Activated CD4-positive, alpha-beta T cell treated with anti-CD3 and anti-CD28 coated beads for 36 hours (primary cell): ENCODE measurements at regions not wholly inside any gene's neighbourhood (a gene's known extent, or its start where the extent isn't known, plus 50 kb on each side); places are given as distances from the start of the nearest gene placed in this dataset.

Source experiments
- ATAC-seq: fragments of 200-7000 bp; cut with Tn5 transposase; one replicate; pipeline ENCODE4 v1.10.0; 2021; ENCODE audit warnings: mild to moderate bottlenecking, moderate library complexity
- CTCF ChIA-PET: fragments of 350-600 bp; sonication (Branson Sonifier 250); formaldehyde crosslinking; loops from one replicate; lab custom pipeline; 2021; ENCODE audit warnings: antibody characterized with exemption; lab: Charles Lee
- POLR2A ChIA-PET: fragments of 350-600 bp; sonication (Branson Sonifier 250); formaldehyde crosslinking; loops from one replicate; lab custom pipeline; 2021; ENCODE audit warnings: antibody characterized with exemption, inconsistent platforms; lab: Charles Lee
- DNase-seq: peaks from one replicate; pipeline ENCODE4 v3.0.0-alpha.2; 2020
- H3K27ac Mint-ChIP-seq: one replicate; pipeline ENCODE4 v1.8.0; 2021; ENCODE audit warnings: mixed read lengths
- H3K27me3 Mint-ChIP-seq: one replicate; pipeline ENCODE4 v1.8.0; 2021; ENCODE audit warnings: mixed read lengths
- H3K36me3 Mint-ChIP-seq: one replicate; pipeline ENCODE4 v1.8.0; 2021; ENCODE audit warnings: low read depth, mixed read lengths
- H3K4me1 Mint-ChIP-seq: one replicate; pipeline ENCODE4 v1.8.0; 2021; ENCODE audit warnings: mixed read lengths
- H3K4me3 Mint-ChIP-seq: one replicate; pipeline ENCODE4 v1.8.0; 2021; ENCODE audit warnings: mild to moderate bottlenecking, moderate library complexity, mixed read lengths
- H3K9me3 Mint-ChIP-seq: one replicate; pipeline ENCODE4 v1.8.0; 2021; ENCODE audit warnings: low read depth, mixed read lengths
- intact Hi-C, 2 experiments: fragments of 100-400 bp; cut with DNase I in 1 of 2; cut with micrococcal nuclease in 1 of 2; formaldehyde crosslinking; loops; one replicate each; pipeline versions ENCODE4 v1.14.2 to v1.15.1; 2022 to 2024; cut with DNase I, micrococcal nuclease

GRCh38 chr22:19644314-19645223 lies 69.7 kb upstream of the SEPTIN5 start:
- H3K4me3 Mint-ChIP-seq: no peak overlapping the region
- H3K27me3 Mint-ChIP-seq: peaks cover 9% of the 10 kb centered on the region
- ATAC-seq: no peak
- intact Hi-C loops: loop anchor here in 1 of 2 experiments (10.0 kb wide), 1 partner anchor 290 kb away; no protein-coding TSS in a partner anchor
- peaks cover 12% of the 10 kb centered on the region for H3K9me3 Mint-ChIP-seq
- no peak overlapping the region for H3K27ac Mint-ChIP-seq
- H3K4me1 Mint-ChIP-seq: no peaks in the 10 kb centered on the region
- POLR2A ChIA-PET: no interaction called here
- CTCF ChIA-PET: interaction anchor here (1.0 to 1.2 kb wide), 2 partner anchors 15 to 53 kb away, joined by 3 to 4 read pairs; no protein-coding TSS in a partner anchor
- no peak for DNase-seq
- peaks cover 5% of the 10 kb centered on the region for H3K36me3 Mint-ChIP-seq

- Mint-ChIP-seq H3K9me3 (peaks cover 15% of the 10 kb centered on the region), H3K36me3 (peaks cover 5% of the 10 kb centered on the region), H3K27ac (no peak overlapping the region), H3K4me1 (no peaks in the 10 kb centered on the region), H3K4me3 (no peak overlapping the region), H3K27me3 (peaks cover 11% of the 10 kb centered on the region)
- intact Hi-C loops: loop anchor here in 1 of 2 experiments (10.0 kb wide), 1 partner anchor 291 kb away; no protein-coding TSS in a partner anchor
- DNase-seq (no peak), ATAC-seq (no peak)
- CTCF ChIA-PET: interaction anchor here (0.7 to 1.0 kb wide), 3 partner anchors 16 to 371 kb away, joined by 3 to 5 read pairs (median 3); no protein-coding TSS in a partner anchor
- POLR2A ChIA-PET: no interaction called here
Measured at GRCh38 chr22:19645391-19645790, 68.9 kb upstream of the SEPTIN5 start.

- no peak overlapping the region for H3K27ac Mint-ChIP-seq
- ATAC-seq (no peak), DNase-seq (no peak)
- peaks cover 15% of the 10 kb centered on the region for H3K9me3 Mint-ChIP-seq
- intact Hi-C loops: loop anchor here in 1 of 2 experiments (10.0 kb wide), 1 partner anchor 291 kb away; no protein-coding TSS in a partner anchor
- H3K4me1 Mint-ChIP-seq: no peaks in the 10 kb centered on the region
- H3K36me3 Mint-ChIP-seq: peaks cover 5% of the 10 kb centered on the region
- ChIA-PET POLR2A (no interaction called here), CTCF (interaction anchor here (0.7 to 1.0 kb wide), 3 partner anchors 16 to 372 kb away, joined by 3 to 5 read pairs (median 3); no protein-coding TSS in a partner anchor)
- H3K27me3 Mint-ChIP-seq: peaks cover 11% of the 10 kb centered on the region
- H3K4me3 Mint-ChIP-seq: no peak overlapping the region
Measured at GRCh38 chr22:19645905-19646304, 68.4 kb upstream of the SEPTIN5 start.

GRCh38 chr22:19646383-19646782 lies 67.9 kb upstream of the SEPTIN5 start:
- Mint-ChIP-seq H3K4me1 (no peaks in the 10 kb centered on the region), H3K4me3 (no peak overlapping the region), H3K36me3 (peaks cover 5% of the 10 kb centered on the region), H3K9me3 (peaks cover 15% of the 10 kb centered on the region), H3K27ac (no peak overlapping the region), H3K27me3 (peaks cover 11% of the 10 kb centered on the region)
- intact Hi-C loops: loop anchor here in 1 of 2 experiments (10.0 kb wide), 1 partner anchor 292 kb away; no protein-coding TSS in a partner anchor
- DNase-seq (no peak), ATAC-seq (no peak)
- ChIA-PET POLR2A (no interaction called here), CTCF (interaction anchor here (0.9 to 1.0 kb wide), 2 partner anchors 17 to 70 kb away, joined by 3 read pairs; no protein-coding TSS in a partner anchor)

GRCh38 chr22:19648419-19648929 lies 65.8 kb upstream of the SEPTIN5 start:
- Mint-ChIP-seq H3K4me3 (no peak overlapping the region), H3K36me3 (peaks cover 5% of the 10 kb centered on the region), H3K27me3 (peaks cover 11% of the 10 kb centered on the region), H3K9me3 (peaks cover 15% of the 10 kb centered on the region), H3K27ac (no peak overlapping the region), H3K4me1 (no peaks in the 10 kb centered on the region)
- DNase-seq: no peak
- ChIA-PET POLR2A (no interaction called here), CTCF (no interaction called here)
- intact Hi-C loops: loop anchor here in 1 of 2 experiments (10.0 kb wide), 1 partner anchor 294 kb away; no protein-coding TSS in a partner anchor
- no peak for ATAC-seq

GRCh38 chr22:19652316-19652715 lies 62.0 kb upstream of the SEPTIN5 start:
- ATAC-seq: no peak
- Mint-ChIP-seq H3K36me3 (peaks cover 5% of the 10 kb centered on the region), H3K9me3 (peaks cover 15% of the 10 kb centered on the region), H3K4me1 (no peaks in the 10 kb centered on the region), H3K27me3 (peaks cover 7% of the 10 kb centered on the region), H3K27ac (no peak overlapping the region), H3K4me3 (no peak overlapping the region)
- DNase-seq: no peak
- ChIA-PET POLR2A (no interaction called here), CTCF (interaction anchor here (0.7 kb wide), 1 partner anchor 20 kb away, joined by 3 read pairs; no protein-coding TSS in a partner anchor)
- intact Hi-C loops: no loop called here

- Mint-ChIP-seq H3K36me3 (no peaks in the 10 kb centered on the region), H3K27ac (no peak overlapping the region), H3K27me3 (peaks cover 5% of the 10 kb centered on the region), H3K4me3 (no peak overlapping the region), H3K9me3 (peaks cover 3% of the 10 kb centered on the region), H3K4me1 (no peaks in the 10 kb centered on the region)
- ChIA-PET CTCF (interaction anchor here (1.1 kb wide), 1 partner anchor 9 kb away, joined by 3 read pairs; no protein-coding TSS in a partner anchor), POLR2A (no interaction called here)
- intact Hi-C loops: no loop called here
- no peak for DNase-seq
- no peak for ATAC-seq
Measured at GRCh38 chr22:19654338-19654987, 59.8 kb upstream of the SEPTIN5 start.

- Mint-ChIP-seq H3K4me1 (no peaks in the 10 kb centered on the region), H3K9me3 (no peaks in the 10 kb centered on the region), H3K27me3 (no peaks in the 10 kb centered on the region), H3K27ac (no peak overlapping the region), H3K36me3 (no peaks in the 10 kb centered on the region), H3K4me3 (no peak overlapping the region)
- POLR2A ChIA-PET: no interaction called here
- intact Hi-C loops: no loop called here
- DNase-seq (no peak), ATAC-seq (no peak)
- CTCF ChIA-PET: no interaction called here
Measured at GRCh38 chr22:19655399-19655798, 58.9 kb upstream of the SEPTIN5 start.

GRCh38 chr22:19656541-19657251 lies 57.6 kb upstream of the SEPTIN5 start:
- H3K27ac Mint-ChIP-seq: no peak overlapping the region
- no peaks in the 10 kb centered on the region for H3K4me1 Mint-ChIP-seq
- intact Hi-C loops: no loop called here
- ChIA-PET CTCF (no interaction called here), POLR2A (no interaction called here)
- H3K36me3 Mint-ChIP-seq: no peaks in the 10 kb centered on the region
- ATAC-seq (no peak), DNase-seq (no peak)
- H3K4me3 Mint-ChIP-seq: no peak overlapping the region
- no peaks in the 10 kb centered on the region for H3K9me3 Mint-ChIP-seq
- no peaks in the 10 kb centered on the region for H3K27me3 Mint-ChIP-seq

GRCh38 chr22:19657252-19658056 lies 56.8 kb upstream of the SEPTIN5 start:
- intact Hi-C loops: no loop called here
- ChIA-PET CTCF (no interaction called here), POLR2A (no interaction called here)
- no peak for ATAC-seq
- Mint-ChIP-seq H3K27me3 (no peaks in the 10 kb centered on the region), H3K4me1 (no peaks in the 10 kb centered on the region), H3K36me3 (no peaks in the 10 kb centered on the region), H3K4me3 (no peak overlapping the region), H3K9me3 (no peaks in the 10 kb centered on the region), H3K27ac (no peak overlapping the region)
- no peak for DNase-seq
